ENCODE measurements at regions not wholly inside any gene's neighbourhood (a gene's known extent, or its start where the extent isn't known, plus 50 kb on each side); places are given as distances from the start of the nearest gene placed in this dataset.

DNA sequence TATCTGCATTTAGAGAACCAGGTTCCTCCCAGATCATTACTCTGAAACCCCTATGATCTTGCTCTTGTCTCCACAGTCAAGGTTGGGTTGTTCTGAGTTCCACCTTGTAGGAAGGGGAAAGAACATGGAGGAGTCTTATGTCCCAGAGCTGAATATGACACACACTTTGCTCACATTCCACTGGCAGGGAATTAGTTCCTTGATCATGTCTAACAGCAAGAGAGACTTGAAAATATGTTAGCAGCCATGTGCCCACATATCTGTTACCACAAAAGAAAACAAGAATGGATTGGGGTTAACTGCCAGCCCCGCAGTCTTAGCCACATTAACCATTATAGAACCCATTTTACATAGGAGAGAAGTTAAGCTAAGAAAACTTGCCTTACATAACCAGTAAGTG is 71.1 kb upstream of the MDM1 start:
- H3K36me3 ChIP-seq (ENCODE audit: insufficient read depth), result no peaks in the 10 kb centered on the region
- 0 out of 2 replicates have a peak overlapping the region, but pooled peaks have one; percentile 14 for H2AFZ ChIP-seq (ENCODE audit: low read depth)
- H3K4me3 ChIP-seq (IDR thresholded peaks at IDR 0.05; ENCODE audit: insufficient read depth, low read depth, low read length), result no peak overlapping the region
- peaks cover 15% of the 10 kb centered on the region for H3K4me1 ChIP-seq (ENCODE audit: low read depth, poor library complexity, severe bottlenecking)
- peak overlapping the region; percentile 3; the same call in 1 of the 2 replicates for H3K4me2 ChIP-seq
- no peaks in the 10 kb centered on the region for H3K27me3 ChIP-seq (ENCODE audit: insufficient read depth, low read depth)
- H3K79me2 ChIP-seq (ENCODE audit: insufficient read depth, low read depth), result no peaks in the 10 kb centered on the region
- no peak overlapping the region for H3K27ac ChIP-seq
- H3K9ac ChIP-seq, result no peak overlapping the region
- TF ChIP-seq, protein P1, sequence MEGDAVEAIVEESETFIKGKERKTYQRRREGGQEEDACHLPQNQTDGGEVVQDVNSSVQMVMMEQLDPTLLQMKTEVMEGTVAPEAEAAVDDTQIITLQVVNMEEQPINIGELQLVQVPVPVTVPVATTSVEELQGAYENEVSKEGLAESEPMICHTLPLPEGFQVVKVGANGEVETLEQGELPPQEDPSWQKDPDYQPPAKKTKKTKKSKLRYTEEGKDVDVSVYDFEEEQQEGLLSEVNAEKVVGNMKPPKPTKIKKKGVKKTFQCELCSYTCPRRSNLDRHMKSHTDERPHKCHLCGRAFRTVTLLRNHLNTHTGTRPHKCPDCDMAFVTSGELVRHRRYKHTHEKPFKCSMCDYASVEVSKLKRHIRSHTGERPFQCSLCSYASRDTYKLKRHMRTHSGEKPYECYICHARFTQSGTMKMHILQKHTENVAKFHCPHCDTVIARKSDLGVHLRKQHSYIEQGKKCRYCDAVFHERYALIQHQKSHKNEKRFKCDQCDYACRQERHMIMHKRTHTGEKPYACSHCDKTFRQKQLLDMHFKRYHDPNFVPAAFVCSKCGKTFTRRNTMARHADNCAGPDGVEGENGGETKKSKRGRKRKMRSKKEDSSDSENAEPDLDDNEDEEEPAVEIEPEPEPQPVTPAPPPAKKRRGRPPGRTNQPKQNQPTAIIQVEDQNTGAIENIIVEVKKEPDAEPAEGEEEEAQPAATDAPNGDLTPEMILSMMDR (conservative IDR thresholded peaks at IDR 0.05; ENCODE audit: low read depth, low read length), result no peak
- no peaks in the 10 kb centered on the region for H4K20me1 ChIP-seq (ENCODE audit: insufficient read depth)

DNA sequence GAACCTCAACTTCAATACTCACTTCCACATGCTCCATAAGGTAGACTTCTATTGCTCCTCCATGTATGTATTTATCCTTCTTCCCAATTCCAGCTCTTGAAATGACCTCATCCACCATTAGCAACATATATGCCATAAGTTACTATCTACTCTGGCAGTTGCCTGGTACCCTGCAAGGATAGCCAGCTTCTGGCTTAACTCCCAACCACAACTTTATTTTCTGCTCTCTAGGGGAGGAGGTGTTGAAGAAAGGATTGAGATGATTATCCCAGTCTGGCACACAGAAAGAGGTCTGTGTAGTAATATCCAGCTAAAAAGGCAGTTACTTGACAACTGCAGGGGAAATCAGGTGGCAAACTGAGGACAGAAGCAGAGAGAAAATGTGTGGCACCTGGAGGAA is 71.5 kb upstream of the MDM1 start:
- Histone ChIP-seq H3K36me3 (ENCODE audit: insufficient read depth) (no peaks in the 10 kb centered on the region), H3K4me2 (peak overlapping the region; percentile 3; the same call in 1 of the 2 replicates), H3K4me1 (ENCODE audit: low read depth, poor library complexity, severe bottlenecking) (peaks cover 15% of the 10 kb centered on the region), H3K27ac (no peak overlapping the region), H3K79me2 (ENCODE audit: insufficient read depth, low read depth) (no peaks in the 10 kb centered on the region), H4K20me1 (ENCODE audit: insufficient read depth) (no peaks in the 10 kb centered on the region), H3K27me3 (ENCODE audit: insufficient read depth, low read depth) (no peaks in the 10 kb centered on the region), H2AFZ (ENCODE audit: low read depth) (0 out of 2 replicates have a peak overlapping the region, but pooled peaks have one; percentile 14), H3K9ac (no peak overlapping the region), H3K4me3 (IDR thresholded peaks at IDR 0.05; ENCODE audit: insufficient read depth, low read depth, low read length) (no peak overlapping the region)
- TF ChIP-seq, protein P1 (conservative IDR thresholded peaks at IDR 0.05; ENCODE audit: low read depth, low read length), result no peak

DNA sequence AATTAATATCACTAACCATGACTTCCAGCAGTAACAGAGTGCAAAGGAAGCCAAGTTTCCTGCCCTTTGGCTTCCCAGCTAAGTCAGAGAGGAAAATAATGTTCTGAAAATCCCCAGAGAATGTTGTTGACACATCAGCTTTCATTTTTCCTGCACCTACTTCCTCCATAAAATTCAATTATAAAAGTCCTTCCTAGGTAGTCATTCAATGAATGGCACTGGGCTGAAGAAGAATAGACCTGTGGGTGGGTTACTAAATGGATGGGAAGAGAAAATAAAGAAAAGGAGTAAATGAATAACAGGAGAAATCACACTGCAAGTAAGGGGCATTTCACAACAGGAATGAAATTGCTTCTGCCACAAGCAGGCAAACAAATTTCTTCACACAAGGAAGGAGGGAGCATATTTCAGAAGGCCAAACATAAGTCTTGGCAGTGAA is 73.2 kb upstream of the MDM1 start:
- Histone ChIP-seq H3K79me2 (ENCODE audit: insufficient read depth, low read depth) (no peaks in the 10 kb centered on the region), H3K36me3 (ENCODE audit: insufficient read depth) (no peaks in the 10 kb centered on the region), H3K4me1 (ENCODE audit: low read depth, poor library complexity, severe bottlenecking) (peaks cover 15% of the 10 kb centered on the region), H2AFZ (ENCODE audit: low read depth) (no peak overlapping the region), H3K9ac (no peak overlapping the region), H4K20me1 (ENCODE audit: insufficient read depth) (no peaks in the 10 kb centered on the region), H3K4me3 (IDR thresholded peaks at IDR 0.05; ENCODE audit: insufficient read depth, low read depth, low read length) (no peak overlapping the region), H3K27me3 (ENCODE audit: insufficient read depth, low read depth) (no peaks in the 10 kb centered on the region), H3K4me2 (no peak overlapping the region), H3K27ac (no peak overlapping the region)
- TF ChIP-seq, protein P1 (conservative IDR thresholded peaks at IDR 0.05; ENCODE audit: low read depth, low read length), result no peak

DNA sequence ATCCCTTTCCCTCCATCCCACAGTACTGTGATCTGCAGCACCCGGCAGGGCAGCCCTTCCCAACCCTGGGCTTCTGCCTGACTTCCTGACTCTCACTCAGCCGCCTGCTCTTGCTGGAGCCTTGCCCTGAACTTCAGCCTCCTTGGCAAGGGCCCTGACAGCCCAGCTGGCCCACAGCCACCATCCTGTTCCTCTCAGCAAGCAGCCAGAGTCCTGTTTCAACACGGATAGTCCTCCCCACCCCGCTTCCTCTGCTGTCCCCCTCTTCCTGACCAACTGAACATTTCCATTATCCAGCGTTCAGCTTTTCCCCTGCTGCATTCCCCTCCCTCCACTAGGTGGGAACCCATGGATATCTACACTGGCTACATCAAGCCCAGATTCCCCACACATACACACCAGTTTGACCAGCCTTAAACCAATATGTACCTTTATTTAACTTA is 74.0 kb upstream of the MDM1 start:
- Histone ChIP-seq H4K20me1 (ENCODE audit: insufficient read depth) (no peaks in the 10 kb centered on the region), H2AFZ (ENCODE audit: low read depth) (no peak overlapping the region), H3K4me3 (IDR thresholded peaks at IDR 0.05; ENCODE audit: insufficient read depth, low read depth, low read length) (no peak overlapping the region), H3K36me3 (ENCODE audit: insufficient read depth) (no peaks in the 10 kb centered on the region), H3K79me2 (ENCODE audit: insufficient read depth, low read depth) (no peaks in the 10 kb centered on the region), H3K4me1 (ENCODE audit: low read depth, poor library complexity, severe bottlenecking) (peaks cover 15% of the 10 kb centered on the region), H3K27me3 (ENCODE audit: insufficient read depth, low read depth) (no peaks in the 10 kb centered on the region), H3K27ac (no peak overlapping the region), H3K9ac (no peak overlapping the region), H3K4me2 (no peak overlapping the region)
- TF ChIP-seq, protein P1 (conservative IDR thresholded peaks at IDR 0.05; ENCODE audit: low read depth, low read length), result no peak

All from KMS-11 (cell line).